GM06990 (cell line): ENCODE measurements at regions not wholly inside any gene's neighbourhood (a gene's known extent, or its start where the extent isn't known, plus 50 kb on each side); places are given as distances from the start of the nearest gene placed in this dataset.

Experiments
- DNase-seq: peaks from one replicate; pipeline ENCODE4 v3.0.0-alpha.2; 2011; ENCODE audit not compliant: insufficient read length; ENCODE audit errors: extremely low read depth
- H3K27me3 ChIP-seq: replicated peaks from 2 replicates; pipeline ENCODE4 v1.6.0; 2011; ENCODE audit warnings: low read length; ENCODE audit not compliant: control insufficient read depth, insufficient read depth
- H3K36me3 ChIP-seq: 2 replicates; pipeline ENCODE4 v1.5.1; 2011; ENCODE audit warnings: low read length; ENCODE audit not compliant: control insufficient read depth, insufficient read depth
- H3K4me3 ChIP-seq: replicated peaks from 2 replicates; pipeline ENCODE4 v1.5.1; 2011; ENCODE audit warnings: low read depth, mild to moderate bottlenecking, control low read depth, low read length
- TF ChIP-seq, protein P1 (sequence below): IDR thresholded peaks from 2 replicates; pipeline ENCODE4 v1.5.1; 2011; ENCODE audit warnings: low read length, control low read depth, mild to moderate bottlenecking, inconsistent platforms; ENCODE audit not compliant: insufficient read depth, poor library complexity, severe bottlenecking

GRCh38 chr9:80503671-80504281, 932.0 kb downstream of the TLE4 start:
- TF ChIP-seq, protein P1, sequence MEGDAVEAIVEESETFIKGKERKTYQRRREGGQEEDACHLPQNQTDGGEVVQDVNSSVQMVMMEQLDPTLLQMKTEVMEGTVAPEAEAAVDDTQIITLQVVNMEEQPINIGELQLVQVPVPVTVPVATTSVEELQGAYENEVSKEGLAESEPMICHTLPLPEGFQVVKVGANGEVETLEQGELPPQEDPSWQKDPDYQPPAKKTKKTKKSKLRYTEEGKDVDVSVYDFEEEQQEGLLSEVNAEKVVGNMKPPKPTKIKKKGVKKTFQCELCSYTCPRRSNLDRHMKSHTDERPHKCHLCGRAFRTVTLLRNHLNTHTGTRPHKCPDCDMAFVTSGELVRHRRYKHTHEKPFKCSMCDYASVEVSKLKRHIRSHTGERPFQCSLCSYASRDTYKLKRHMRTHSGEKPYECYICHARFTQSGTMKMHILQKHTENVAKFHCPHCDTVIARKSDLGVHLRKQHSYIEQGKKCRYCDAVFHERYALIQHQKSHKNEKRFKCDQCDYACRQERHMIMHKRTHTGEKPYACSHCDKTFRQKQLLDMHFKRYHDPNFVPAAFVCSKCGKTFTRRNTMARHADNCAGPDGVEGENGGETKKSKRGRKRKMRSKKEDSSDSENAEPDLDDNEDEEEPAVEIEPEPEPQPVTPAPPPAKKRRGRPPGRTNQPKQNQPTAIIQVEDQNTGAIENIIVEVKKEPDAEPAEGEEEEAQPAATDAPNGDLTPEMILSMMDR = no peak
- Histone ChIP-seq H3K4me3 (no peak overlapping the region), H3K36me3 (no peaks in the 10 kb centered on the region), H3K27me3 (no peaks in the 10 kb centered on the region)
- DNase-seq = no peak

DNA sequence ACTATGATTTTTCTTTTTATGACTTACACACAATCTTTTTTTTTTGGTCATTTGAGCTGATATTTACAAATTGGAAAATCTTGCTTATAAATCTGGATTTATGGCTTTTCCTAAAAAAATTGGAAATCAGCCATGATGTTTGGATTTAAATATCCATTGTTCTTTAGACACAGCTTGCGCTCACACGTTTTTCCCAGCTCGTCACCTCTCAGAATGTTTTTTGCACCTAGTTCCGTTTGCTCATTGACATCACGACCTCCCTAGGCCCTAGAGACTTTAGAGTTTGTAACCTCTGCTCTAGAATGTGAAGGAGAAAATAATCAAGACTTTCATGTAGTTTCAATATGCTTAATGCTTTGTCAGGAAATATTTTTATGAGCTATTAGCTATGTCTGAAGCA, 930.5 kb downstream of the TLE4 start:
- DNase-seq = no peak
- TF ChIP-seq, protein P1 = no peak
- H3K4me3 ChIP-seq = no peak overlapping the region

DNA sequence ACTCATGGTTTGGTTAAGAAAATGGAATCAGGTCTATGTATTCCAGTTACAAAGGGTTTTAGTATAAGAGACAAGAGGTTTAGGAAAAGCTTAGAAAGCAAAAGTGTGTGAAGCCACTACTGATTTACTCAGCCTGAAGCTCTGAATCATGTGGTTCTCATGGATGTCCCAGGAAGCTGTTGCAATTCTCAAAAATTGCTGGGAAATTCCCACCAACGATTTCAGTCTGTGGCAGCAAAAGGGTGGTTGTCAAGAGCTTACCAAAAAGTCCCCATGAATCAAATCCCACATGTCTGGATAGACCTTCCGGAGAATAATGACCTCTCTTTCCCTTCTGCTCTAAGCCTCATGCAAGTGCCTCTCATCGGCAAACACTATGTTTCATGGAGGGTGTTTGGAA, 929.9 kb downstream of the TLE4 start:
- Histone ChIP-seq H3K36me3 (no peaks in the 10 kb centered on the region), H3K27me3 (no peaks in the 10 kb centered on the region), H3K4me3 (no peak overlapping the region)
- no peak for DNase-seq
- TF ChIP-seq, protein P1 = no peak

More for the DNA sequence above, 930.5 kb downstream of the TLE4 start:
- no peaks in the 10 kb centered on the region for H3K27me3 ChIP-seq
- H3K36me3 ChIP-seq = no peaks in the 10 kb centered on the region

- no peaks in the 10 kb centered on the region for H3K36me3 ChIP-seq
- H3K27me3 ChIP-seq = no peaks in the 10 kb centered on the region
- TF ChIP-seq, protein P1 = no peak
- no peak for DNase-seq
- H3K4me3 ChIP-seq = no peak overlapping the region
Measured at GRCh38 chr9:80500300-80500699, 928.5 kb downstream of the TLE4 start.

DNA sequence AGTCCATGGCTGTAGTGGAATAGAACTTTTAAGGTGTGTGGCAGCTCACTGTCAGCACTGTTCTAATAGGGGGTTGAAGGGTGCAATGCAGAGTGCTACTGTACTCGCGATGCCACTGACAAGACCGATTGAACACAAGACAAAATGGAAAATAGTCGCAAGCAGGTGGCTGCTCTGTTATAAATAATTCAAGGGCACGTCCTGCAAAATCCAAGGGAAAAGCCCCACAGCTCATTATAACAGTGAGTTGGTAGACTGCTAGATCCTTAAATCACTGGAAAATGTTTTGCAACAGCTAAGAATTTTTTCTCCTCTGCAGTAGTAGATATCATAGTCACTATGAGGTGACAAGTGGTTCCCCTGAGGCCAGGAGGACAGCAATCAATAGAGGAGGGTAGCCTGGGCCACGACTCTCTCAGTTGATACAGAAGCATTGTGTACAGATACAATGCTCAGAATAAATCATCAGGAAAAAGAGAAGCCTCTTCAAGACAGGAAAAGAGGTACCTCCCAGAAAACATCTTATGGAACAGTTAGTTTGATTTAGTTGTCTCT, 926.3 kb downstream of the TLE4 start:
- Histone ChIP-seq H3K36me3 (no peaks in the 10 kb centered on the region), H3K4me3 (no peak overlapping the region), H3K27me3 (no peaks in the 10 kb centered on the region)
- no peak for DNase-seq
- TF ChIP-seq, protein P1 = no peak
